ENCODE measurements at regions not wholly inside any gene's neighbourhood (a gene's known extent, or its start where the extent isn't known, plus 50 kb on each side); places are given as distances from the start of the nearest gene placed in this dataset.

- no peaks in the 10 kb centered on the region for H3K36me3 ChIP-seq
- no peaks in the 10 kb centered on the region for H3K27me3 ChIP-seq
- TF ChIP-seq POLR2A (IDR thresholded peaks at IDR 0.05) = no peak
- no peak for TF ChIP-seq CTCF (IDR thresholded peaks at IDR 0.05)
- H3K4me3 ChIP-seq = no peak overlapping the region
- no peaks in the 10 kb centered on the region for H3K9me3 ChIP-seq
- DNase-seq = no peak
- H3K27ac ChIP-seq = no peak overlapping the region
- no peaks in the 10 kb centered on the region for H3K4me1 ChIP-seq
These were observed 887.4 kb downstream of the REEP3 start for GRCh38 chr10:64408391-64409183.

GRCh38 chr10:64409349-64409748 is 888.1 kb downstream of the REEP3 start:
- Histone ChIP-seq H3K4me1 (no peaks in the 10 kb centered on the region), H3K27ac (no peak overlapping the region), H3K27me3 (no peaks in the 10 kb centered on the region), H3K36me3 (no peaks in the 10 kb centered on the region), H3K4me3 (no peak overlapping the region), H3K9me3 (no peaks in the 10 kb centered on the region)
- TF ChIP-seq POLR2A (IDR thresholded peaks at IDR 0.05) = no peak
- TF ChIP-seq CTCF (IDR thresholded peaks at IDR 0.05) = no peak
- no peak for DNase-seq

- Histone ChIP-seq H3K4me3 (no peak overlapping the region), H3K4me1 (no peaks in the 10 kb centered on the region), H3K36me3 (no peaks in the 10 kb centered on the region), H3K9me3 (no peaks in the 10 kb centered on the region), H3K27ac (no peak overlapping the region), H3K27me3 (peaks cover 0 to 3% of the 10 kb centered on the region in 2 donors)
- no peak for DNase-seq
- TF ChIP-seq CTCF (IDR thresholded peaks at IDR 0.05) (no peak), POLR2A (IDR thresholded peaks at IDR 0.05) (no peak)
These were observed 894.8 kb downstream of the REEP3 start for GRCh38 chr10:64416011-64416410.

GRCh38 chr10:64419461-64419860 is 898.3 kb downstream of the REEP3 start:
- no peaks in the 10 kb centered on the region for H3K9me3 ChIP-seq
- peaks cover 0 to 3% of the 10 kb centered on the region in 2 donors for H3K27me3 ChIP-seq
- H3K4me3 ChIP-seq = no peak overlapping the region
- H3K36me3 ChIP-seq = no peaks in the 10 kb centered on the region
- no peaks in the 10 kb centered on the region for H3K4me1 ChIP-seq
- H3K27ac ChIP-seq = no peak overlapping the region
- TF ChIP-seq CTCF (IDR thresholded peaks at IDR 0.05) = no peak
- no peak for TF ChIP-seq POLR2A (IDR thresholded peaks at IDR 0.05)
- DNase-seq = no peak

- Histone ChIP-seq H3K4me1 (no peaks in the 10 kb centered on the region), H3K36me3 (no peaks in the 10 kb centered on the region), H3K9me3 (no peaks in the 10 kb centered on the region), H3K27ac (no peak overlapping the region), H3K27me3 (no peaks in the 10 kb centered on the region), H3K4me3 (no peak overlapping the region)
- DNase-seq = no peak
- no peak for TF ChIP-seq POLR2A (IDR thresholded peaks at IDR 0.05)
- no peak for TF ChIP-seq CTCF (IDR thresholded peaks at IDR 0.05)
These were observed 905.5 kb downstream of the REEP3 start for GRCh38 chr10:64426745-64427144.

All from Peyer's patch (tissue), 4 donors.